IMR-90 (cell line): ENCODE measurements at regions not wholly inside any gene's neighbourhood (a gene's known extent, or its start where the extent isn't known, plus 50 kb on each side); places are given as distances from the start of the nearest gene placed in this dataset.

Source experiments
- ATAC-seq: fragments of 200-7000 bp; cut with Tn5 transposase; 2 replicates; pipeline ENCODE4 v1.9.1; 2020; ENCODE audit warnings: low read depth, mild to moderate bottlenecking, moderate library complexity
- BruUV-seq: library from RNA; stranded (reverse); fragments of 400-500 nt; replicated peaks from 2 replicates; lab custom pipeline; 2021; lab: Mats Ljungman, UMichigan
- CTCF ChIA-PET: fragments of 300-600 bp; formaldehyde crosslinking; extraction: SDS; loops from one replicate; lab custom pipeline; 2021; ENCODE audit warnings: antibody characterized with exemption; lab: Yijun Ruan, JAX
- POLR2A ChIA-PET: fragments of 300-600 bp; sonication (Branson Sonifier 250); formaldehyde crosslinking; loops from one replicate; lab custom pipeline; 2022; ENCODE audit warnings: antibody characterized with exemption; ENCODE audit not compliant: unreplicated experiment; lab: Charles Lee
- DNase-seq: peaks from one replicate; pipeline ENCODE4 v3.0.0; 2013
- H2AFZ ChIP-seq: replicated peaks from 2 replicates; pipeline ENCODE3; 2013; ENCODE audit warnings: low read length, mild to moderate bottlenecking; ENCODE audit not compliant: poor library complexity
- H2AK5ac ChIP-seq: 2 replicates; pipeline ENCODE4 v1.6.1; 2013; ENCODE audit warnings: low read depth, low read length, inconsistent platforms
- H2AK9ac ChIP-seq: replicated peaks from 2 replicates; pipeline ENCODE3; 2013; ENCODE audit warnings: mild to moderate bottlenecking, low read depth, low read length, moderate library complexity; ENCODE audit not compliant: poor library complexity
- H2BK120ac ChIP-seq: 2 replicates; pipeline ENCODE4 v1.6.1; 2013; ENCODE audit warnings: low read depth, low read length, inconsistent platforms
- H2BK15ac ChIP-seq: 3 replicates; pipeline ENCODE4 v1.6.1; 2013; ENCODE audit warnings: low read depth, low read length, inconsistent platforms
- H2BK20ac ChIP-seq: 2 replicates; pipeline ENCODE4 v1.6.1; 2013; ENCODE audit warnings: low read depth, mild to moderate bottlenecking, inconsistent platforms, low read length, moderate library complexity
- H2BK5ac ChIP-seq: 2 replicates; pipeline ENCODE4 v1.6.1; 2013; ENCODE audit warnings: mild to moderate bottlenecking, low read depth, low read length, inconsistent platforms; ENCODE audit not compliant: poor library complexity, severe bottlenecking
- H3K14ac ChIP-seq: replicated peaks from 2 replicates; pipeline ENCODE4 v1.6.1; 2013; ENCODE audit warnings: low read depth, low read length, inconsistent platforms
- H3K18ac ChIP-seq: 2 replicates; pipeline ENCODE4 v1.6.1; 2013; ENCODE audit warnings: low read depth, low read length, control low read depth
- H3K23ac ChIP-seq: 2 replicates; pipeline ENCODE4 v1.6.1; 2013; ENCODE audit warnings: low read depth, low read length, inconsistent platforms
- H3K27ac ChIP-seq: 2 replicates; pipeline ENCODE4 v1.5.1; 2013; ENCODE audit warnings: mild to moderate bottlenecking, control low read depth, low read length; ENCODE audit not compliant: insufficient read depth
- H3K27me3 ChIP-seq: 2 replicates; pipeline ENCODE4 v1.6.1; 2013; ENCODE audit warnings: low read length; ENCODE audit not compliant: control insufficient read depth, insufficient read depth
- H3K36me3 ChIP-seq: 2 replicates; pipeline ENCODE4 v1.6.1; 2013; ENCODE audit warnings: low read length, mixed read lengths; ENCODE audit not compliant: control insufficient read depth, insufficient read depth
- H3K4ac ChIP-seq: 2 replicates; pipeline ENCODE4 v1.6.1; 2013; ENCODE audit warnings: low read depth, low read length, inconsistent platforms
- H3K4me1 ChIP-seq: 2 replicates; pipeline ENCODE4 v1.6.1; 2013; ENCODE audit warnings: low read length, mixed read lengths; ENCODE audit not compliant: control insufficient read depth, insufficient read depth
- H3K4me2 ChIP-seq: 2 replicates; pipeline ENCODE4 v1.6.1; 2013; ENCODE audit warnings: low read depth, mild to moderate bottlenecking, control low read depth, low read length, moderate library complexity
- H3K4me3 ChIP-seq: 2 replicates; pipeline ENCODE4 v1.5.1; 2013; ENCODE audit warnings: low read depth, mild to moderate bottlenecking, control low read depth, low read length, moderate library complexity; ENCODE audit not compliant: insufficient read depth
- H3K56ac ChIP-seq: 2 replicates; pipeline ENCODE4 v1.6.1; 2013; ENCODE audit warnings: low read length, inconsistent platforms; ENCODE audit not compliant: insufficient read depth; ENCODE audit errors: extremely low read depth
- H3K79me1 ChIP-seq, 2 experiments: 2 replicates each; pipeline ENCODE4 v1.6.1; 2013; ENCODE audit warnings: low read length in 2 of 2, inconsistent platforms in 1 of 2, low read depth in 1 of 2
- H3K9ac ChIP-seq: 2 replicates; pipeline ENCODE4 v1.6.1; 2013; ENCODE audit warnings: low read depth, low read length, control low read depth
- H3K9me1 ChIP-seq: 2 replicates; pipeline ENCODE4 v1.6.1; 2013; ENCODE audit warnings: low read length, inconsistent platforms; ENCODE audit not compliant: insufficient read depth
- H3K9me3 ChIP-seq: 2 replicates; pipeline ENCODE4 v1.6.1; 2013; ENCODE audit warnings: low read length; ENCODE audit not compliant: control insufficient read depth, insufficient read depth
- H4K20me1 ChIP-seq: 2 replicates; pipeline ENCODE4 v1.6.1; 2013; ENCODE audit warnings: low read length, inconsistent platforms; ENCODE audit not compliant: insufficient read depth
- H4K5ac ChIP-seq: 2 replicates; pipeline ENCODE4 v1.6.1; 2013; ENCODE audit warnings: mild to moderate bottlenecking, low read depth, low read length, control low read depth
- H4K8ac ChIP-seq, 2 experiments: 2 replicates each; pipeline ENCODE4 v1.6.1; 2013; ENCODE audit warnings: low read depth in 2 of 2, low read length in 2 of 2, control low read depth in 1 of 2, inconsistent platforms in 1 of 2
- H4K91ac ChIP-seq: 2 replicates; pipeline ENCODE4 v1.6.1; 2013; ENCODE audit warnings: low read depth, low read length, inconsistent platforms; ENCODE audit not compliant: insufficient read depth
- BHLHE40 ChIP-seq: fragments of 150-350 bp; IDR thresholded peaks from 2 replicates; pipeline ENCODE4 v1.6.1; 2016; ENCODE audit warnings: mild to moderate bottlenecking, low read depth, low read length
- CEBPB ChIP-seq: IDR thresholded peaks from 2 replicates; pipeline ENCODE4 v1.6.1; 2012; ENCODE audit warnings: low read depth, low read length, improper control_type of control experiment
- FOS ChIP-seq: fragments of 150-350 bp; IDR thresholded peaks from 2 replicates; pipeline ENCODE4 v1.6.1; 2016; ENCODE audit warnings: low read depth, low read length
- MAZ ChIP-seq: IDR thresholded peaks from 2 replicates; pipeline ENCODE4 v1.6.1; 2012; ENCODE audit warnings: low read depth, mild to moderate bottlenecking, low read length, improper control_type of control experiment, moderate library complexity, borderline replicate concordance
- NFE2L2 ChIP-seq: fragments of 150-350 bp; IDR thresholded peaks from 2 replicates; pipeline ENCODE4 v1.6.1; 2016; ENCODE audit warnings: low read depth, mild to moderate bottlenecking, low read length
- RAD21 ChIP-seq: IDR thresholded peaks from 2 replicates; pipeline ENCODE4 v1.6.1; 2012; ENCODE audit warnings: low read length, improper control_type of control experiment
- RCOR1 ChIP-seq: IDR thresholded peaks from 2 replicates; pipeline ENCODE4 v1.6.1; 2012; ENCODE audit warnings: mild to moderate bottlenecking, low read length, improper control_type of control experiment; ENCODE audit not compliant: insufficient replicate concordance
- WGBS, 2 experiments: methylation state at CpG; one replicate each; pipeline versions ENCODE4 v1.1.5 to v1.1.7; 2013; ENCODE audit warnings: missing lambda C conversion rate in 2 of 2; ENCODE audit not compliant: insufficient read length in 1 of 2; ENCODE audit errors: extremely low coverage in 2 of 2; 5-methylcytosine and 5-hydroxymethylcytosine counted together
- dilution Hi-C: fragments of 300-500 bp; cut with HindIII; formaldehyde crosslinking; loops from one replicate; pipeline ENCODE4 v1.14.3; 2018; ENCODE audit warnings: low sequenced_read_pairs; ENCODE audit not compliant: unreplicated experiment
- in situ Hi-C: fragments of 300-500 bp; cut with MboI; formaldehyde crosslinking; loops from 3 replicates; pipeline ENCODE4 v1.14.3; 2019; ENCODE audit warnings: low sequenced_read_pairs, inconsistent platforms, mixed read lengths
- intact Hi-C: fragments of 100-400 bp; cut with micrococcal nuclease; formaldehyde crosslinking; loops from 2 replicates; pipeline ENCODE4 v1.10.0; 2022

GRCh38 chr2:216320852-216321251, 51.4 kb downstream of the MARCHF4 start:
- H2BK15ac ChIP-seq: no peak overlapping the region
- H2BK120ac ChIP-seq: no peak overlapping the region
- in situ Hi-C loops: no loop called here
- no peak overlapping the region for H3K14ac ChIP-seq
- no peak overlapping the region for H3K9ac ChIP-seq
- ATAC-seq: peak; percentile 28
- no peak overlapping the region for H2AK9ac ChIP-seq
- BruUV-seq: no TSS peak
- H3K9me1 ChIP-seq: peaks cover 13% of the 10 kb centered on the region
- H4K91ac ChIP-seq: no peak overlapping the region
- POLR2A ChIA-PET: no interaction called here
- TF ChIP-seq NFE2L2 (no peak), RAD21 (no peak), MAZ (no peak), CEBPB (peak; percentile 82), FOS (no peak), RCOR1 (no peak), BHLHE40 (no peak)
- CTCF ChIA-PET: interaction anchor here (0.6 to 1.0 kb wide), 2 partner anchors 32 to 83 kb away, joined by 3 to 4 read pairs; no protein-coding TSS in a partner anchor
- no peak overlapping the region for H4K8ac ChIP-seq
- H2AFZ ChIP-seq: no peak overlapping the region
- H2BK20ac ChIP-seq: no peak overlapping the region
- no peak overlapping the region for H2AK5ac ChIP-seq
- no peaks in the 10 kb centered on the region for H3K36me3 ChIP-seq
- no peak overlapping the region for H3K23ac ChIP-seq
- H4K20me1 ChIP-seq: no peaks in the 10 kb centered on the region; the same call in 1 of the 2 replicates
- peak; percentile 36 for DNase-seq
- no peaks in the 10 kb centered on the region for H3K27me3 ChIP-seq
- H3K9me3 ChIP-seq: no peaks in the 10 kb centered on the region
- no peak overlapping the region for H3K4ac ChIP-seq
- no peak overlapping the region for H3K56ac ChIP-seq
- no peak overlapping the region for H4K5ac ChIP-seq
- H3K4me1 ChIP-seq: peaks cover 10% of the 10 kb centered on the region
- H3K27ac ChIP-seq: no peak overlapping the region
- WGBS, 2 experiments: no CpG with 5 or more reads among the region's 7 CpGs
- no peak overlapping the region for H3K4me3 ChIP-seq
- peaks cover 10 to 51% of the 10 kb centered on the region in 2 experiments for H3K79me1 ChIP-seq
- intact Hi-C loops: no loop called here
- peak overlapping the region; percentile 40 for H2BK5ac ChIP-seq
- no peak overlapping the region; the same call in 1 of the 2 replicates for H3K18ac ChIP-seq
- dilution Hi-C loops: no loop called here
- H3K4me2 ChIP-seq: no peak overlapping the region
